Activated CD8-positive, alpha-beta memory T cell treated with anti-CD3 and anti-CD28 coated beads, Interleukin-2, amount 10 ng/mL, durations not matched to agents 7 days and 5 days (primary cell): ENCODE measurements at regions not wholly inside any gene's neighbourhood (a gene's known extent, or its start where the extent isn't known, plus 50 kb on each side); places are given as distances from the start of the nearest gene placed in this dataset.

ENCODE experiments used
- ATAC-seq: fragments of 150-1000 bp; cut with Tn5 transposase; one replicate; pipeline ENCODE4 v1.10.0; 2021; ENCODE audit warnings: moderate library complexity
- CTCF ChIA-PET: fragments of 350-600 bp; sonication (Branson Sonifier 250); formaldehyde crosslinking; loops from one replicate; lab custom pipeline; 2021; ENCODE audit warnings: antibody characterized with exemption; lab: Charles Lee
- DNase-seq: peaks from one replicate; pipeline ENCODE4 v3.0.0-alpha.2; 2020
- H3K27ac Mint-ChIP-seq: one replicate; pipeline ENCODE4 v1.8.0; 2021; ENCODE audit warnings: mild to moderate bottlenecking, mixed read lengths
- H3K27me3 Mint-ChIP-seq: one replicate; pipeline ENCODE4 v1.8.0; 2021; ENCODE audit warnings: mixed read lengths
- H3K36me3 Mint-ChIP-seq: one replicate; pipeline ENCODE4 v1.8.0; 2021; ENCODE audit warnings: mild to moderate bottlenecking, mixed read lengths
- H3K4me1 Mint-ChIP-seq: one replicate; pipeline ENCODE4 v1.8.0; 2021; ENCODE audit warnings: mixed read lengths
- H3K4me3 Mint-ChIP-seq: one replicate; pipeline ENCODE4 v1.8.0; 2021; ENCODE audit warnings: mild to moderate bottlenecking, moderate library complexity, mixed read lengths
- H3K9me3 Mint-ChIP-seq: one replicate; pipeline ENCODE4 v1.8.0; 2022; ENCODE audit warnings: low read depth, mixed read lengths

GRCh38 chr2:40734797-40735196 is 282.9 kb upstream of the SLC8A1 start:
- ATAC-seq (no peak), DNase-seq (no peak)
- CTCF ChIA-PET = no interaction called here
- no peak overlapping the region for H3K27ac Mint-ChIP-seq
- no peaks in the 10 kb centered on the region for H3K27me3 Mint-ChIP-seq
- H3K4me1 Mint-ChIP-seq = no peaks in the 10 kb centered on the region
- no peak overlapping the region for H3K4me3 Mint-ChIP-seq
- peaks cover 4% of the 10 kb centered on the region for H3K9me3 Mint-ChIP-seq
- H3K36me3 Mint-ChIP-seq = no peaks in the 10 kb centered on the region

DNA sequence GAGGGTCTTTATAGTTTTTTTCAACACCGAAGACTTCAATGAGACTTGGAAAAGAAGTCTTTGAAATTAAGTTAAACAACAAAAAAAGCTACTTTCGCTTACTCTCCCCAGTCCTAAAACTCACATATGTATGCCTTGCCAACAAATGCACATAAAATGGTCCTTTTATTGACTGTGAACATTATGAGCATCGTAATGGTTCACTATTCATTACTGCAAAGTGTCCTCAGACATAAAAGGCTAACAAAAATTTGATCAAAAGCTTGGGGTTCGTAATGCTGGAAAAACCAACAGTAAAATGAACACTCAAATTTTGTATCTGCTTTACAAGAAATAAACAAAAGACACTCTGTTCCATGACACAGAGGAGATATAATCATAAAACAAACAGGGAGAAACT is 285.3 kb upstream of the SLC8A1 start:
- Mint-ChIP-seq H3K4me1 (no peaks in the 10 kb centered on the region), H3K36me3 (no peaks in the 10 kb centered on the region), H3K27ac (no peak overlapping the region), H3K9me3 (peaks cover 4% of the 10 kb centered on the region), H3K4me3 (no peak overlapping the region), H3K27me3 (no peaks in the 10 kb centered on the region)
- ATAC-seq (no peak), DNase-seq (no peak)
- CTCF ChIA-PET = no interaction called here

DNA sequence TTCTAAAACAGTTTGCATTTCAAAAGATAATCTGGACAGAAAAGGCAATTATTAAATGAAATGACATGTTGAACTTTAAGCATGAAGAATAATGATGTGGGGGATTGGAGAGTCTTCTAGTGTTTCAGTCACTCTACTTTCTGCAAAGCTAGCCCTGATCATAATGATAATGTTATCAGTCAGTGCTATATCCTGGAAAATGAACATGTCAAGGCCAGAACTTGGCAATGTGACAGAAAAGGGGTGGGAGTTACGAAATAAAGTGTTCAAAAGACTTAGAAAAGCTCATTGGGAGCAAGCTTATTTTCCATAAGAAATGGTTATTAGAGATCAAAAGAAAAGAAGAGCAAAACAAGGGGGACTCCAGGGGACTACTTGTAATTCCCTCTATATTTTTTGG is 288.5 kb upstream of the SLC8A1 start:
- H3K27me3 Mint-ChIP-seq = no peaks in the 10 kb centered on the region
- peaks cover 4% of the 10 kb centered on the region for H3K9me3 Mint-ChIP-seq
- H3K4me3 Mint-ChIP-seq = no peak overlapping the region
- H3K27ac Mint-ChIP-seq = no peak overlapping the region
- no peaks in the 10 kb centered on the region for H3K36me3 Mint-ChIP-seq
- no peak for ATAC-seq
- CTCF ChIA-PET = no interaction called here
- no peak for DNase-seq
- no peaks in the 10 kb centered on the region for H3K4me1 Mint-ChIP-seq

GRCh38 chr2:40741532-40741931 is 289.6 kb upstream of the SLC8A1 start:
- no peaks in the 10 kb centered on the region for H3K36me3 Mint-ChIP-seq
- no peaks in the 10 kb centered on the region for H3K27me3 Mint-ChIP-seq
- no peaks in the 10 kb centered on the region for H3K4me1 Mint-ChIP-seq
- peaks cover 4% of the 10 kb centered on the region for H3K9me3 Mint-ChIP-seq
- H3K27ac Mint-ChIP-seq = no peak overlapping the region
- no peak overlapping the region for H3K4me3 Mint-ChIP-seq
- no peak for ATAC-seq
- no peak for DNase-seq
- CTCF ChIA-PET = no interaction called here

GRCh38 chr2:40746191-40746590 is 294.3 kb upstream of the SLC8A1 start:
- peaks cover 4% of the 10 kb centered on the region for H3K9me3 Mint-ChIP-seq
- no peak overlapping the region for H3K4me3 Mint-ChIP-seq
- H3K4me1 Mint-ChIP-seq = no peaks in the 10 kb centered on the region
- CTCF ChIA-PET = no interaction called here
- no peaks in the 10 kb centered on the region for H3K36me3 Mint-ChIP-seq
- DNase-seq (no peak), ATAC-seq (no peak)
- no peaks in the 10 kb centered on the region for H3K27me3 Mint-ChIP-seq
- H3K27ac Mint-ChIP-seq = no peak overlapping the region

DNA sequence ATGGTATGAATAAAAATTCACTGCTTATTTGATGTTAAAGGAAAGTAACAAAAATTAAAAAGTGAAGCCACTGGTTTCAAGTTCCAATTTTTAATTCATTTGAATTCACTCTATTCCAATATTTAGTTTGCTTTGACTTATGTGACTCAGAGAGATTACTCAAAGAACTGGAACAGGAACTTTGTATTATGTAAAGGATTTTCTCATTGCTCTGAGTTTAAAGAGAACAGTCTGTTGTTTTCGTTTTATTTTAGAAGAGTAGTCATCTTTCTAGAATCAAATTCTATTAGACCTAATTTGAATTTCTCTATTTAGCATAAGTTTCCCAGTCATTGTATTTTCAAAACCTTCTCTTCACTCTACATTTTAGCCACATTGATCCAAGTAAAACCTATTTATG is 300.1 kb upstream of the SLC8A1 start:
- DNase-seq = no peak
- CTCF ChIA-PET = no interaction called here
- H3K4me3 Mint-ChIP-seq = no peak overlapping the region
- ATAC-seq = no peak
- H3K9me3 Mint-ChIP-seq = peaks cover 4% of the 10 kb centered on the region
- no peaks in the 10 kb centered on the region for H3K36me3 Mint-ChIP-seq
- H3K4me1 Mint-ChIP-seq = no peaks in the 10 kb centered on the region
- H3K27me3 Mint-ChIP-seq = no peaks in the 10 kb centered on the region
- H3K27ac Mint-ChIP-seq = no peak overlapping the region

DNA sequence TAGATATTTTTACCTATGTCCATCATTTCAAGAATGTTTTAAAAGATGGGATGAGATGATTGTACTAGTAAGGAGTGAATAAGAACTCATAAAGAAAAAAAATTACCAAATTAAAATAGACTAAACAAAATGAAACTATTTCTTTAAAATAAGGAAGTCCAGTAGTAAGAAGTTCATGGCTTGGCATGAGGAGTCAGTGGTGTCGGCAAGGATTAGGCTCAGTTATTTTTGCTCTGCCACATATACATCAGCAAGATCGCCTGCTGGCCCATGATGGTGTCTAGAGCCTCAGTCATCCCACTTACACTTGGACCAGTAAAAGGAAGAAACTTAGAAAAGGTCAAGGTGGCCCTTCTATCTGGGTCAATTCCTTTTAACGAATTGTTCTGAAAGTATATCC is 300.9 kb upstream of the SLC8A1 start:
- DNase-seq (no peak), ATAC-seq (no peak)
- H3K4me3 Mint-ChIP-seq = no peak overlapping the region
- H3K36me3 Mint-ChIP-seq = no peaks in the 10 kb centered on the region
- H3K27me3 Mint-ChIP-seq = no peaks in the 10 kb centered on the region
- H3K9me3 Mint-ChIP-seq = no peaks in the 10 kb centered on the region
- H3K4me1 Mint-ChIP-seq = no peaks in the 10 kb centered on the region
- CTCF ChIA-PET = no interaction called here
- H3K27ac Mint-ChIP-seq = no peak overlapping the region

DNA sequence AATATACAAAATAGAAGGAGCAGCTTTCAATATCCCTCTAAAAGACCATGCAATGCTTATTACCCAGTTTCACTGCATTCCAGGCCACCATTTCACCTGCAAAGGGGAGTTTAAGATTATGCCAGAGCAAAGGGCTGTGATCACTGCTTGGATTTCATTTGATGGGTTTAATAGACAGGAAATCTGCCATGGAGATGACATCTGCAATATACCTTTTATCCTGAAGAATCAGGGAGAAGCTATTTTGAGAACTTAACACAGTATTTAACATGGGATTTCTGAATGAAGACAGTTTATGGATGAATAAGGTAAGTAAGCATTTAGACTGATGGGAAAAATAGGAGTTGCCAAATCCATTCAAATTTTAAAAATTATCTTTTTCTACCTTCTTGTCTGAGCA is 303.0 kb upstream of the SLC8A1 start:
- CTCF ChIA-PET = no interaction called here
- H3K4me3 Mint-ChIP-seq = no peak overlapping the region
- no peaks in the 10 kb centered on the region for H3K9me3 Mint-ChIP-seq
- H3K4me1 Mint-ChIP-seq = no peaks in the 10 kb centered on the region
- H3K36me3 Mint-ChIP-seq = no peaks in the 10 kb centered on the region
- no peak overlapping the region for H3K27ac Mint-ChIP-seq
- H3K27me3 Mint-ChIP-seq = no peaks in the 10 kb centered on the region
- DNase-seq = no peak
- no peak for ATAC-seq

GRCh38 chr2:40758401-40759155 is 306.7 kb upstream of the SLC8A1 start:
- Mint-ChIP-seq H3K9me3 (peaks cover 2% of the 10 kb centered on the region), H3K36me3 (no peaks in the 10 kb centered on the region), H3K27ac (no peak overlapping the region), H3K4me3 (no peak overlapping the region), H3K27me3 (no peaks in the 10 kb centered on the region), H3K4me1 (no peaks in the 10 kb centered on the region)
- CTCF ChIA-PET = no interaction called here
- DNase-seq = no peak
- no peak for ATAC-seq

- no peaks in the 10 kb centered on the region for H3K36me3 Mint-ChIP-seq
- no peak for DNase-seq
Measured at GRCh38 chr2:40760071-40760666, 308.3 kb upstream of the SLC8A1 start.

DNA sequence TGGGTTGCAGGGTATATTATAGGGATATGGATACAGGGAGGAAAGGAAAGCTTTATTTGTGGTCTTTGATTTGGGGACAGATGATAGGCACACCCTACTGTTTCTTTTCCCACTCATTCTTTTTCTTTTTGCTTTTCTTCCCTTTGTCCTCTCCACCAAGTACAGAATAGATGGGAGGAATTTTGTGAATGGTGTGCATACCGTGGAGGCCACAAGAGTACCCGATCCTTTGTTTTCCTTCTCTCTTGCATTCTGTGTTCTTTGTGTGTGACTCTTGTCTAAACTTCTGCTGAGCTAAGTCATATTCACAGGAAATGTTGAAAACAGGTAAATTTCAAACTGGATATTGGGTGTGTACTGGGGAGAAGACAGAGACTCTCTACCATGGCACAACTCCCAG is 321.4 kb upstream of the SLC8A1 start:
- DNase-seq (no peak), ATAC-seq (no peak)
- Mint-ChIP-seq H3K27ac (no peak overlapping the region), H3K4me3 (no peak overlapping the region), H3K27me3 (no peaks in the 10 kb centered on the region), H3K9me3 (peaks cover 3% of the 10 kb centered on the region), H3K36me3 (no peaks in the 10 kb centered on the region), H3K4me1 (no peaks in the 10 kb centered on the region)
- CTCF ChIA-PET = no interaction called here

More at GRCh38 chr2:40760071-40760666, 308.3 kb upstream of the SLC8A1 start:
- H3K4me1 Mint-ChIP-seq = no peaks in the 10 kb centered on the region
- no peak for ATAC-seq
- peaks cover 2% of the 10 kb centered on the region for H3K9me3 Mint-ChIP-seq
- no peak overlapping the region for H3K27ac Mint-ChIP-seq
- CTCF ChIA-PET = no interaction called here
- no peaks in the 10 kb centered on the region for H3K27me3 Mint-ChIP-seq
- no peak overlapping the region for H3K4me3 Mint-ChIP-seq

GRCh38 chr2:40783704-40784103 is 331.8 kb upstream of the SLC8A1 start:
- no peak overlapping the region for H3K27ac Mint-ChIP-seq
- H3K9me3 Mint-ChIP-seq = peaks cover 6% of the 10 kb centered on the region
- H3K4me3 Mint-ChIP-seq = no peak overlapping the region
- ATAC-seq (no peak), DNase-seq (no peak)
- H3K4me1 Mint-ChIP-seq = no peaks in the 10 kb centered on the region
- H3K36me3 Mint-ChIP-seq = no peaks in the 10 kb centered on the region
- CTCF ChIA-PET = no interaction called here
- H3K27me3 Mint-ChIP-seq = no peaks in the 10 kb centered on the region

DNA sequence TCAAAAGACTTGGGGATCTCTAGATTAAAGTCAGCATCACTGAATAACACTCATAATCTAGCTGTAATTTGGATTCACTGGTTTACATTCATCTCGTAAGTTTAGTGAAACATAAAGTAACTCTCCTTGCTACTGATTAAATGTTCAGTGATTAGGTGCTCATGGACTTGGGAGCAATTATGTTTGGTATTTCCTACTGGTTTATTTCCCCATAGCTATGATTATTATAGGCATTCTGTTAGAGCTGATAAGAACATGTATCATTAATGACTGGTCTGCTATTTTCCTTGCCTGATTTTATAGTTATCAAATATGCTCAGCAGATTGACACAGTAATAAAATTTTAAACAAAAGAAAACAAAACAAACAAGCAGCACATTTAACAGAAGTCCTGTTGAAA is 334.7 kb upstream of the SLC8A1 start:
- Mint-ChIP-seq H3K36me3 (no peaks in the 10 kb centered on the region), H3K4me1 (no peaks in the 10 kb centered on the region), H3K27ac (no peak overlapping the region), H3K4me3 (no peak overlapping the region), H3K9me3 (peaks cover 6% of the 10 kb centered on the region), H3K27me3 (no peaks in the 10 kb centered on the region)
- CTCF ChIA-PET = no interaction called here
- no peak for ATAC-seq
- DNase-seq = no peak

- no peaks in the 10 kb centered on the region for H3K9me3 Mint-ChIP-seq
- H3K4me1 Mint-ChIP-seq = no peaks in the 10 kb centered on the region
- H3K36me3 Mint-ChIP-seq = no peaks in the 10 kb centered on the region
- CTCF ChIA-PET = no interaction called here
- no peaks in the 10 kb centered on the region for H3K27me3 Mint-ChIP-seq
- no peak for ATAC-seq
- H3K27ac Mint-ChIP-seq = no peak overlapping the region
- no peak for DNase-seq
- no peak overlapping the region for H3K4me3 Mint-ChIP-seq
Measured at GRCh38 chr2:40797120-40797519, 345.2 kb upstream of the SLC8A1 start.
